Erythroblast (primary cell): ENCODE measurements at regions not wholly inside any gene's neighbourhood (a gene's known extent, or its start where the extent isn't known, plus 50 kb on each side); places are given as distances from the start of the nearest gene placed in this dataset.

ENCODE experiments used
- GATA1 ChIP-seq: IDR thresholded peaks from 2 replicates; pipeline ENCODE4 v1.6.1; 2011; ENCODE audit warnings: low read depth, mild to moderate bottlenecking, control low read depth, low read length, moderate library complexity
- POLR2A ChIP-seq: IDR thresholded peaks from 2 replicates; pipeline ENCODE4 v1.6.1; 2011; ENCODE audit warnings: mild to moderate bottlenecking, low read length

- TF ChIP-seq POLR2A (no peak), GATA1 (no peak)
Observed at GRCh38 chr2:220626603-220627002, 945.5 kb downstream of the EPHA4 start.
